ENCODE measurements at regions not wholly inside any gene's neighbourhood (a gene's known extent, or its start where the extent isn't known, plus 50 kb on each side); places are given as distances from the start of the nearest gene placed in this dataset.

- no peak for DNase-seq
- Histone ChIP-seq H3K4me3 (ENCODE audit: low read length) (no peak overlapping the region), H3K27ac (ENCODE audit: low read length) (no peak overlapping the region), H3K36me3 (ENCODE audit: control insufficient read depth, insufficient read depth, low read length) (no peaks in the 10 kb centered on the region), H3K9me3 (replicated peaks; ENCODE audit: control insufficient read depth, low read depth, low read length) (peaks cover 15% of the 10 kb centered on the region), H3K27me3 (ENCODE audit: control insufficient read depth, insufficient read depth, low read length) (no peaks in the 10 kb centered on the region), H3K4me1 (ENCODE audit: control insufficient read depth, insufficient read depth, low read length) (no peaks in the 10 kb centered on the region)
- WGBS (ENCODE audit: insufficient coverage) = no CpG with 5 or more reads among the region's 2 CpGs
Measured at GRCh38 chr6:78554341-78554740, 313.0 kb upstream of the IRAK1BP1 start.

- Histone ChIP-seq H3K27me3 (ENCODE audit: control insufficient read depth, insufficient read depth, low read length) (no peaks in the 10 kb centered on the region), H3K4me3 (ENCODE audit: low read length) (no peak overlapping the region), H3K27ac (ENCODE audit: low read length) (no peak overlapping the region), H3K9me3 (replicated peaks; ENCODE audit: control insufficient read depth, low read depth, low read length) (peaks cover 15% of the 10 kb centered on the region), H3K4me1 (ENCODE audit: control insufficient read depth, insufficient read depth, low read length) (no peaks in the 10 kb centered on the region), H3K36me3 (ENCODE audit: control insufficient read depth, insufficient read depth, low read length) (no peaks in the 10 kb centered on the region)
- no peak for DNase-seq
- no CpG with 5 or more reads among the region's 3 CpGs for WGBS (ENCODE audit: insufficient coverage)
Measured at GRCh38 chr6:78559056-78559455, 308.3 kb upstream of the IRAK1BP1 start.

- DNase-seq = no peak
- H3K9me3 ChIP-seq (replicated peaks; ENCODE audit: control insufficient read depth, low read depth, low read length) = peaks cover 6% of the 10 kb centered on the region
- no peaks in the 10 kb centered on the region for H3K36me3 ChIP-seq (ENCODE audit: control insufficient read depth, insufficient read depth, low read length)
- no peaks in the 10 kb centered on the region for H3K4me1 ChIP-seq (ENCODE audit: control insufficient read depth, insufficient read depth, low read length)
- no peak overlapping the region for H3K4me3 ChIP-seq (ENCODE audit: low read length)
- no peaks in the 10 kb centered on the region for H3K27me3 ChIP-seq (ENCODE audit: control insufficient read depth, insufficient read depth, low read length)
- H3K27ac ChIP-seq (ENCODE audit: low read length) = no peak overlapping the region
Measured at GRCh38 chr6:78561015-78561414, 306.3 kb upstream of the IRAK1BP1 start.

GRCh38 chr6:78565997-78566396 is 301.4 kb upstream of the IRAK1BP1 start:
- WGBS (ENCODE audit: insufficient coverage) = no CpG with 5 or more reads among the region's 2 CpGs
- DNase-seq = no peak
- Histone ChIP-seq H3K4me1 (ENCODE audit: control insufficient read depth, insufficient read depth, low read length) (no peaks in the 10 kb centered on the region), H3K27ac (ENCODE audit: low read length) (no peak overlapping the region), H3K27me3 (ENCODE audit: control insufficient read depth, insufficient read depth, low read length) (no peaks in the 10 kb centered on the region), H3K4me3 (ENCODE audit: low read length) (no peak overlapping the region), H3K36me3 (ENCODE audit: control insufficient read depth, insufficient read depth, low read length) (no peaks in the 10 kb centered on the region), H3K9me3 (replicated peaks; ENCODE audit: control insufficient read depth, low read depth, low read length) (peaks cover 11% of the 10 kb centered on the region)

GRCh38 chr6:78570044-78570443 is 297.3 kb upstream of the IRAK1BP1 start:
- no peaks in the 10 kb centered on the region for H3K36me3 ChIP-seq (ENCODE audit: control insufficient read depth, insufficient read depth, low read length)
- H3K27ac ChIP-seq (ENCODE audit: low read length) = no peak overlapping the region
- H3K27me3 ChIP-seq (ENCODE audit: control insufficient read depth, insufficient read depth, low read length) = no peaks in the 10 kb centered on the region
- DNase-seq = no peak
- no peaks in the 10 kb centered on the region for H3K4me1 ChIP-seq (ENCODE audit: control insufficient read depth, insufficient read depth, low read length)
- no peak overlapping the region for H3K4me3 ChIP-seq (ENCODE audit: low read length)
- peaks cover 11% of the 10 kb centered on the region for H3K9me3 ChIP-seq (replicated peaks; ENCODE audit: control insufficient read depth, low read depth, low read length)
- WGBS (ENCODE audit: insufficient coverage) = no CpG with 5 or more reads among the region's 1 CpG

GRCh38 chr6:78577585-78577984 is 289.8 kb upstream of the IRAK1BP1 start:
- Histone ChIP-seq H3K27ac (ENCODE audit: low read length) (no peak overlapping the region), H3K9me3 (replicated peaks; ENCODE audit: control insufficient read depth, low read depth, low read length) (no peaks in the 10 kb centered on the region), H3K4me1 (ENCODE audit: control insufficient read depth, insufficient read depth, low read length) (no peaks in the 10 kb centered on the region), H3K27me3 (ENCODE audit: control insufficient read depth, insufficient read depth, low read length) (no peaks in the 10 kb centered on the region), H3K4me3 (ENCODE audit: low read length) (no peak overlapping the region), H3K36me3 (ENCODE audit: control insufficient read depth, insufficient read depth, low read length) (no peaks in the 10 kb centered on the region)
- no CpG with 5 or more reads among the region's 1 CpG for WGBS (ENCODE audit: insufficient coverage)
- peak; percentile 3 for DNase-seq

GRCh38 chr6:78578430-78578829 is 288.9 kb upstream of the IRAK1BP1 start:
- Histone ChIP-seq H3K27ac (ENCODE audit: low read length) (no peak overlapping the region), H3K4me1 (ENCODE audit: control insufficient read depth, insufficient read depth, low read length) (no peaks in the 10 kb centered on the region), H3K27me3 (ENCODE audit: control insufficient read depth, insufficient read depth, low read length) (no peaks in the 10 kb centered on the region), H3K4me3 (ENCODE audit: low read length) (no peak overlapping the region), H3K36me3 (ENCODE audit: control insufficient read depth, insufficient read depth, low read length) (no peaks in the 10 kb centered on the region), H3K9me3 (replicated peaks; ENCODE audit: control insufficient read depth, low read depth, low read length) (no peaks in the 10 kb centered on the region)
- DNase-seq = no peak
- WGBS (ENCODE audit: insufficient coverage) = 80% methylated on average over 1 of the region's 2 CpGs

GRCh38 chr6:78580923-78581322 is 286.4 kb upstream of the IRAK1BP1 start:
- Histone ChIP-seq H3K27ac (ENCODE audit: low read length) (no peak overlapping the region), H3K4me3 (ENCODE audit: low read length) (no peak overlapping the region), H3K27me3 (ENCODE audit: control insufficient read depth, insufficient read depth, low read length) (no peaks in the 10 kb centered on the region), H3K4me1 (ENCODE audit: control insufficient read depth, insufficient read depth, low read length) (no peaks in the 10 kb centered on the region), H3K36me3 (ENCODE audit: control insufficient read depth, insufficient read depth, low read length) (no peaks in the 10 kb centered on the region), H3K9me3 (replicated peaks; ENCODE audit: control insufficient read depth, low read depth, low read length) (no peaks in the 10 kb centered on the region)
- 80% methylated on average over 2 of the region's 2 CpGs for WGBS (ENCODE audit: insufficient coverage)
- DNase-seq = no peak

- DNase-seq = no peak
- H3K9me3 ChIP-seq (replicated peaks; ENCODE audit: control insufficient read depth, low read depth, low read length) = no peaks in the 10 kb centered on the region
- no peaks in the 10 kb centered on the region for H3K36me3 ChIP-seq (ENCODE audit: control insufficient read depth, insufficient read depth, low read length)
- no peaks in the 10 kb centered on the region for H3K4me1 ChIP-seq (ENCODE audit: control insufficient read depth, insufficient read depth, low read length)
- no peak overlapping the region for H3K27ac ChIP-seq (ENCODE audit: low read length)
- H3K4me3 ChIP-seq (ENCODE audit: low read length) = no peak overlapping the region
- 89% methylated on average over 1 of the region's 3 CpGs for WGBS (ENCODE audit: insufficient coverage)
- H3K27me3 ChIP-seq (ENCODE audit: control insufficient read depth, insufficient read depth, low read length) = no peaks in the 10 kb centered on the region
Measured at GRCh38 chr6:78583079-78583478, 284.3 kb upstream of the IRAK1BP1 start.

- no CpG with 5 or more reads among the region's 1 CpG for WGBS (ENCODE audit: insufficient coverage)
- peak; percentile 22 for DNase-seq
- H3K4me3 ChIP-seq (ENCODE audit: low read length) = no peak overlapping the region
- H3K27ac ChIP-seq (ENCODE audit: low read length) = no peak overlapping the region
- no peaks in the 10 kb centered on the region for H3K36me3 ChIP-seq (ENCODE audit: control insufficient read depth, insufficient read depth, low read length)
- H3K27me3 ChIP-seq (ENCODE audit: control insufficient read depth, insufficient read depth, low read length) = no peaks in the 10 kb centered on the region
- H3K4me1 ChIP-seq (ENCODE audit: control insufficient read depth, insufficient read depth, low read length) = no peaks in the 10 kb centered on the region
- H3K9me3 ChIP-seq (replicated peaks; ENCODE audit: control insufficient read depth, low read depth, low read length) = no peaks in the 10 kb centered on the region
Measured at GRCh38 chr6:78589436-78589835, 277.9 kb upstream of the IRAK1BP1 start.

GRCh38 chr6:78593898-78594667 is 273.3 kb upstream of the IRAK1BP1 start:
- H3K4me3 ChIP-seq (ENCODE audit: low read length) = no peak overlapping the region
- no peak for DNase-seq
- H3K27me3 ChIP-seq (ENCODE audit: control insufficient read depth, insufficient read depth, low read length) = no peaks in the 10 kb centered on the region
- no peaks in the 10 kb centered on the region for H3K9me3 ChIP-seq (replicated peaks; ENCODE audit: control insufficient read depth, low read depth, low read length)
- 40% methylated on average over 1 of the region's 5 CpGs for WGBS (ENCODE audit: insufficient coverage)
- H3K4me1 ChIP-seq (ENCODE audit: control insufficient read depth, insufficient read depth, low read length) = no peaks in the 10 kb centered on the region
- no peak overlapping the region for H3K27ac ChIP-seq (ENCODE audit: low read length)
- no peaks in the 10 kb centered on the region for H3K36me3 ChIP-seq (ENCODE audit: control insufficient read depth, insufficient read depth, low read length)
